Epithelial cell of proximal tubule (primary cell): ENCODE measurements at regions not wholly inside any gene's neighbourhood (a gene's known extent, or its start where the extent isn't known, plus 50 kb on each side); places are given as distances from the start of the nearest gene placed in this dataset.

Experiments
- DNase-seq: peaks from one replicate; pipeline ENCODE4 v3.0.0-alpha.2; 2011; ENCODE audit warnings: low read depth
- H3K4me3 ChIP-seq: 2 replicates; pipeline ENCODE4 v1.5.1; 2011; ENCODE audit warnings: low read depth, mild to moderate bottlenecking, low read length
- TF ChIP-seq, protein P1 (sequence below): conservative IDR thresholded peaks from 2 replicates; pipeline ENCODE4 v1.5.1; 2012; ENCODE audit warnings: low read depth, mild to moderate bottlenecking, low read length

DNA sequence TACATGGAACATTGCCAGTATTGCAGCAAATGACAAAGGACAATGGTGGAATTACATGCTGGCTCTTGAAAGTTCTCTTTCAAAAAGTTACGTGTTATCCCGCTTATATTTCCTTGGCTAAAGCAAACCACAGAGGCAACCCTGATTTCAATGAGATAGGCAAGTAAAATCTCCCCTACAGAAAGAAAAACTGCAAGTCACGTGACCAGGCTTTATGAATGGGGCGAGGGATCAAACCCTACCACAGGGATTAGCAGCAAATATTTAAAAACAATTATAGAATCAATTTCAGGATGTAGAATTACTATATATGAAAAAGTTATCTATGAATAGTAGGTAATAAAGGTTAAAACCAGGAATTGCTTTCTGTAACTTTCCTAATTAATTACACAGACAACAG is 603.4 kb upstream of the GBE1 start:
- TF ChIP-seq, protein P1, sequence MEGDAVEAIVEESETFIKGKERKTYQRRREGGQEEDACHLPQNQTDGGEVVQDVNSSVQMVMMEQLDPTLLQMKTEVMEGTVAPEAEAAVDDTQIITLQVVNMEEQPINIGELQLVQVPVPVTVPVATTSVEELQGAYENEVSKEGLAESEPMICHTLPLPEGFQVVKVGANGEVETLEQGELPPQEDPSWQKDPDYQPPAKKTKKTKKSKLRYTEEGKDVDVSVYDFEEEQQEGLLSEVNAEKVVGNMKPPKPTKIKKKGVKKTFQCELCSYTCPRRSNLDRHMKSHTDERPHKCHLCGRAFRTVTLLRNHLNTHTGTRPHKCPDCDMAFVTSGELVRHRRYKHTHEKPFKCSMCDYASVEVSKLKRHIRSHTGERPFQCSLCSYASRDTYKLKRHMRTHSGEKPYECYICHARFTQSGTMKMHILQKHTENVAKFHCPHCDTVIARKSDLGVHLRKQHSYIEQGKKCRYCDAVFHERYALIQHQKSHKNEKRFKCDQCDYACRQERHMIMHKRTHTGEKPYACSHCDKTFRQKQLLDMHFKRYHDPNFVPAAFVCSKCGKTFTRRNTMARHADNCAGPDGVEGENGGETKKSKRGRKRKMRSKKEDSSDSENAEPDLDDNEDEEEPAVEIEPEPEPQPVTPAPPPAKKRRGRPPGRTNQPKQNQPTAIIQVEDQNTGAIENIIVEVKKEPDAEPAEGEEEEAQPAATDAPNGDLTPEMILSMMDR: no peak
- no peak for DNase-seq
- no peak overlapping the region for H3K4me3 ChIP-seq

DNA sequence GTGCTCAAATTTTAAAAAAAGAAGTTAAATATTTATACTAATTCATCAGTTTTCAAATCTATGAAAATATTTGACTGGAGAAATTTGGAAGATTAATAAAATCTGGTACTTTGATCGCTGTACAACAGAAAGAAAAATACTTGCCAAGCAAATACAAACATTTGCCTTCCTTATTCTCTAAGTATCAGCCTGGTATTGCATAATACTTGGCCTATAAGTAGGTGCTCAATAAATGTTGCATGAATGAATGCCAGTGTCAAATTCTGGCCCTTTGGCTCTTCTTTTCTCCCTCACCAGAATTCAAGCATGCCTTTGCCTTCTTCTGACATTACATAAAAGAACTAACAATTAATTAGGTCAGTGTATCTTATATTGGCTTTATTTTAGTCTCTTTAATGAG is 601.7 kb upstream of the GBE1 start:
- TF ChIP-seq, protein P1: no peak
- no peak overlapping the region for H3K4me3 ChIP-seq
- no peak for DNase-seq

DNA sequence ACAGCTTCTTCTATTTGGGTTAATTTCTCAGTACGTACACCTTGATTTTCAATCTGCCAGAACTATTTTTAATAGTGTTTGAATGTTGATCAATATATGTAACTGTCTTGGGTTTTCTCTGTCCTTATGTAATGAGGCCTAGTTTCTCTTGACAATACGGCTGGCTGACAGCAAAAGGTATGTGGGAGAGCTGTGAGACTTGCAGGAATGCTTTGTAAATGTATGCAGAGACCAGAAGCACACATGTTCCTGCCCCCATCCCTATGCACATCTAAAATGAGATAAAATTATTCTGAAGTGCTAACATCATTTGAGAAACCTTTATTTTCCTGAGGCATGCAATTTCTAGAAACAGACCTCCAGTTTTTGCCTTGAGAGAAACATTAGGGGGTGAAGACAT is 593.8 kb upstream of the GBE1 start:
- DNase-seq: no peak
- no peak overlapping the region for H3K4me3 ChIP-seq
- TF ChIP-seq, protein P1: no peak

DNA sequence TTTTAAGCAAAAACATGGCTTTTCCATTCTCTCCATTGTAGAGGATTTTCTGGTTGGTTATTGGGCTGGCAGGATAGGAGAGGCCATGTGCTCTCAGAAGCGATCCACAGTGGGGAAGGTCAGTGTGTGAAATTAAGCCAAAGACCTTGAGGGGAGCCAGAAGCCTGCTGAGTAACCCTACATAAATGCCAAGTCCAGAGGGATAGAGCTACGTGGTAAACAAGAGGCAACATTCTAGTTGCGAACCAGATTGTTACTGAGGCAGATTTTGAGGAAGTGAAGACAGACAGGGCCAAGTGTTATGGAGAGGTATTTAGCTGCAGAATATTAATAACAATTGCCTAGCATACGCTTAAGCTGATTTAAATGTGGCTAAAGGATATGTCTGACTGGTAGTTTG is 592.8 kb upstream of the GBE1 start:
- DNase-seq: no peak
- TF ChIP-seq, protein P1: no peak
- no peak overlapping the region for H3K4me3 ChIP-seq

DNA sequence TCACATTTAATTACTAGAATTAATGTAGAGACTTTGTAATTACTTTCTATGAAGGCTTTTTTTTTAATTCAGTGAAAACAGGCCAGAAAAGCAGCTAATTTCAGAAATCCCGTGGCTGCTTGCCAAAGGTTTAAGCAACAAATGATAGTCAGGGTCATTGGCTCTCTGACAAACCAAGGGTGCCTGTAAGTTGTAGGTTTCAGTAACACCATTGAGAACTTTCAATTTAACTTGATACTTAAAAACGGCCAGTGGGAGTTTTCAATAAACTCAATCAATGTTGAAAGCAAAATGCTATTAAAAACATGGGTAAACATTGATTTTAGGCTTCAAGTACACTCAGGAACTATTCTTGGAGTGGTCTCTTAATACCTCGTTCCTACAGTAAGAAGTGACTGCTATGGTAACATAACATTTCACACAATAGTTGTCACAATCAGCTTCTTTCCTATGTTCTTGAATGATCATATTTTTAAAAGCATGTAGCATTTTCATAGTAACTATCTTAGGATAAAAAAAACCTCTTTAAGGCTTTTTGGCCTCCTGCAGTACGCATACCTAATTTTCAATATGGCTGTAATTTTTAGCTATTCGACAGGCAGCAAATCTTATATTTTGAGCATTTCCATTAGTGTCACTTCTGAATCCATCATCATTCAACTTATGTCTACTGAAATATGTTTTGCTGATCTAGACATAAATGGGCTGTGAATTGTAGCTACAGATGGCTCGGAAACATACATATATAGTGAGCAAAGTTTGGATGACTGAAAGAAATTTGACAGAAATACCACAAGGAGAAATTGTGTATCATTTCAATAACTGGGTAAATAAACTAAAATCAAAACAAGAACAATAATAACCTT is 592.1 kb upstream of the GBE1 start:
- H3K4me3 ChIP-seq: no peak overlapping the region
- DNase-seq: no peak
- TF ChIP-seq, protein P1: no peak

DNA sequence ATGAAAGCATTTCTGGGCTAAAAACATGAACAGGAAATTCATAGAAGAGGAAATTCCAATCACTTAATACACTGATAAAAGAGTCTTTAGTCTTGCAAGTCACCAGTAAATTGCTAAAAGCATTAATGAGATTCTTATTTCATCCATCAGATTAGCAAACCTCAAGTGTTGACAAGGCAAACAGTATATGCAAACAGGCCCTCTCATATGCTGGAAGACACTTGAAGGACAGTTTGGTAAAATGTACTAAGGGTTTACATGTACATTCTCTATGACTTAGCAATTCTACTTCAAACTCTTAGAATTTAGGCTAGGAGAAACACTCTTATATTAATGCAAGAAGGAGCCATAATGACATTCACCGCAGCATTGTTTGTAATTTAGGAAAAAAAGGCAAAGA is 586.1 kb upstream of the GBE1 start:
- no peak overlapping the region for H3K4me3 ChIP-seq
- TF ChIP-seq, protein P1: no peak
- no peak for DNase-seq

DNA sequence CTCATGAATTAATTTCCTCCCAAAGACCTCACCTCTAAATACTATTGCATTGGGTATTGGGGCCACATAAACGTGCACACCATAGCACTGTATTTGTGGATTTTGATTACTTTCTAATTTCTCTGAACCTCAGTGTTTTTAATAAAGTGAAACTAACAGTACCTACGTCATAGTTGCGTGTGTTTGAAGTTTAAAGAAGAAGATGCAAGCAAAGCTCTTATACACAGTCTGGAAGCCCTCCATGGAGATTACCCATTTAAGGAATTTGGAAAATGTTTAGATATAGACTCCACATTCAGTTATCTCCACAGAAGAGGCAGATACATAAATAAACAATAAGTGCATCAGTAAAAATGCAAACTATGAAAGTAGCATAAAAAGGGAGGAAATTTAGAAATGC is 581.1 kb upstream of the GBE1 start:
- DNase-seq: no peak
- no peak overlapping the region for H3K4me3 ChIP-seq
- TF ChIP-seq, protein P1: no peak
